SK-N-SH treated with all-trans-retinoic acid at 6 μM for 48 hours (cell line): ENCODE measurements at regions not wholly inside any gene's neighbourhood (a gene's known extent, or its start where the extent isn't known, plus 50 kb on each side); places are given as distances from the start of the nearest gene placed in this dataset.

Experiments used
- BACH2 ChIP-seq: fragments of 250-450 bp; sonication (Bioruptor Pico); IDR thresholded peaks from 2 replicates; pipeline ENCODE4 v1.9.0; 2021; ENCODE audit warnings: mild to moderate bottlenecking, borderline replicate concordance
- ZFP30 ChIP-seq: fragments of 450-650 bp; formaldehyde crosslinking; IDR thresholded peaks from 2 replicates; pipeline ENCODE4 v1.5.0; 2022; ENCODE audit warnings: mild to moderate bottlenecking, moderate library complexity
- ZNF70 ChIP-seq: fragments of 450-650 bp; formaldehyde crosslinking; IDR thresholded peaks from 2 replicates; pipeline ENCODE4 v1.5.0; 2020; ENCODE audit warnings: mild to moderate bottlenecking, moderate library complexity
- TF ChIP-seq, protein P1 (sequence below): fragments of 250-450 bp; sonication (Bioruptor Pico); IDR thresholded peaks from 2 replicates; pipeline ENCODE4 v1.8.0; 2020; ENCODE audit warnings: mild to moderate bottlenecking, moderate library complexity, borderline replicate concordance
- TF ChIP-seq, protein P2 (sequence below): fragments of 250-450 bp; sonication (Bioruptor Pico); IDR thresholded peaks from 2 replicates; pipeline ENCODE4 v1.5.0; 2020; ENCODE audit warnings: mild to moderate bottlenecking, moderate library complexity

DNA sequence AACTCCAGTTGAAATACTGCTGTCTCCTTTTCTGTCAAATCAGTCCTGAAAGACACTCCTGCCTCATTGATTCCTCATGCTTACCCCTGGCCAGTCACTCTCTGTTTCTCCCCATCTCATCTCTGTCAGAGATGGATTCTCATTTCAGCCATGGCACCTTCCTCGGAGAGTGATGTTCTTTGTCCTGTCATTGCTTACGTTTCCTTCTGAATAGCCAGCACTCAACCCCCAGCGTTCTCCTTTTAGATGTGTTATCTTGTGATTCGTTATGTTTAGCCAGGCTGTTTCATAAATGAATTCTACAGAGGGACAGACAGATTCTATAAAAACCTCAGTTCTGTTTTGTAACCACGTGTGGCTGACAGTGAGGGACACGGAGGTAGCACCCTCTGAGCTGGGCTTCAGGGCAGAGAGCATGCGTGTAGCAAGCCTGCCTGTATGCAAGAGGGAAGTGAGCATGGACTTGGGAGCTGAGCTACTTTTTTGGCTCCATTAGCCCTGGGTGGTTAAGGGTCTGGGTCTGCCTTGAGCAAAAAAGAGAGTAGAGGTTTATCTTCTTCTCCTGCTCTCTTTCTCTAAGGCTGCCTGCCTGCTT lies 354.6 kb downstream of the DDX10 start:
- TF ChIP-seq, protein P1, sequence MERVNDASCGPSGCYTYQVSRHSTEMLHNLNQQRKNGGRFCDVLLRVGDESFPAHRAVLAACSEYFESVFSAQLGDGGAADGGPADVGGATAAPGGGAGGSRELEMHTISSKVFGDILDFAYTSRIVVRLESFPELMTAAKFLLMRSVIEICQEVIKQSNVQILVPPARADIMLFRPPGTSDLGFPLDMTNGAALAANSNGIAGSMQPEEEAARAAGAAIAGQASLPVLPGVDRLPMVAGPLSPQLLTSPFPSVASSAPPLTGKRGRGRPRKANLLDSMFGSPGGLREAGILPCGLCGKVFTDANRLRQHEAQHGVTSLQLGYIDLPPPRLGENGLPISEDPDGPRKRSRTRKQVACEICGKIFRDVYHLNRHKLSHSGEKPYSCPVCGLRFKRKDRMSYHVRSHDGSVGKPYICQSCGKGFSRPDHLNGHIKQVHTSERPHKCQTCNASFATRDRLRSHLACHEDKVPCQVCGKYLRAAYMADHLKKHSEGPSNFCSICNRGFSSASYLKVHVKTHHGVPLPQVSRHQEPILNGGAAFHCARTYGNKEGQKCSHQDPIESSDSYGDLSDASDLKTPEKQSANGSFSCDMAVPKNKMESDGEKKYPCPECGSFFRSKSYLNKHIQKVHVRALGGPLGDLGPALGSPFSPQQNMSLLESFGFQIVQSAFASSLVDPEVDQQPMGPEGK (CRISPR knock-in tag): no peak
- no peak for TF ChIP-seq ZFP30 (CRISPR knock-in tag)
- TF ChIP-seq BACH2: no peak
- TF ChIP-seq, protein P2, sequence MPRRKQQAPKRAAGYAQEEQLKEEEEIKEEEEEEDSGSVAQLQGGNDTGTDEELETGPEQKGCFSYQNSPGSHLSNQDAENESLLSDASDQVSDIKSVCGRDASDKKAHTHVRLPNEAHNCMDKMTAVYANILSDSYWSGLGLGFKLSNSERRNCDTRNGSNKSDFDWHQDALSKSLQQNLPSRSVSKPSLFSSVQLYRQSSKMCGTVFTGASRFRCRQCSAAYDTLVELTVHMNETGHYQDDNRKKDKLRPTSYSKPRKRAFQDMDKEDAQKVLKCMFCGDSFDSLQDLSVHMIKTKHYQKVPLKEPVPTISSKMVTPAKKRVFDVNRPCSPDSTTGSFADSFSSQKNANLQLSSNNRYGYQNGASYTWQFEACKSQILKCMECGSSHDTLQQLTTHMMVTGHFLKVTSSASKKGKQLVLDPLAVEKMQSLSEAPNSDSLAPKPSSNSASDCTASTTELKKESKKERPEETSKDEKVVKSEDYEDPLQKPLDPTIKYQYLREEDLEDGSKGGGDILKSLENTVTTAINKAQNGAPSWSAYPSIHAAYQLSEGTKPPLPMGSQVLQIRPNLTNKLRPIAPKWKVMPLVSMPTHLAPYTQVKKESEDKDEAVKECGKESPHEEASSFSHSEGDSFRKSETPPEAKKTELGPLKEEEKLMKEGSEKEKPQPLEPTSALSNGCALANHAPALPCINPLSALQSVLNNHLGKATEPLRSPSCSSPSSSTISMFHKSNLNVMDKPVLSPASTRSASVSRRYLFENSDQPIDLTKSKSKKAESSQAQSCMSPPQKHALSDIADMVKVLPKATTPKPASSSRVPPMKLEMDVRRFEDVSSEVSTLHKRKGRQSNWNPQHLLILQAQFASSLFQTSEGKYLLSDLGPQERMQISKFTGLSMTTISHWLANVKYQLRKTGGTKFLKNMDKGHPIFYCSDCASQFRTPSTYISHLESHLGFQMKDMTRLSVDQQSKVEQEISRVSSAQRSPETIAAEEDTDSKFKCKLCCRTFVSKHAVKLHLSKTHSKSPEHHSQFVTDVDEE (CRISPR knock-in tag): no peak
- TF ChIP-seq ZNF70 (CRISPR knock-in tag): no peak
